ENCODE measurements at regions not wholly inside any gene's neighbourhood (a gene's known extent, or its start where the extent isn't known, plus 50 kb on each side); places are given as distances from the start of the nearest gene placed in this dataset.

DNA sequence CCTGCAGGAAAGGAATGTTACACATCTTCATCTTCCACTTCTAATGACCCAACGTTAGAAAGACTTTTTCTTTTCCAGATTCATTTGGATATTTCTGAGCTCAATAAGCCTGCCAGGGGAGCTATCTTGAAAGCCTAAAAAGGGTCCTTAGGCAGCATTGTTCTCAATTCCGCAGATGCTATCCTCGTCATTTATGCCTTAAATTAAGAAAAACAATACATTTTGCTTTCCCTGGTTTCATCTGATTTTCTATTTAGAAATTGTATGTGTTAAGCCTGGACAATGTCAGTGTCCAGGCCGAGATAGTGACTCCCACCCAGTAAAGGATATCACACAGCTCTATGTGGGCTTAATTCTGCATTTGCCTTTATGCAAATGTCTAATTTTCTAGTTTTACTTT is 721.3 kb downstream of the DIAPH3 start:
- no peak for DNase-seq (ENCODE audit: low read depth)
- no peak for TF ChIP-seq CTCF (IDR thresholded peaks at IDR 0.05; ENCODE audit: control insufficient read depth, extremely low read depth, insufficient read depth)
- no peak overlapping the region for H3K4me3 ChIP-seq (ENCODE audit: low read depth, low read length)

- H3K4me3 ChIP-seq (ENCODE audit: low read depth, low read length): no peak overlapping the region
- DNase-seq (ENCODE audit: low read depth): no peak
- TF ChIP-seq CTCF (IDR thresholded peaks at IDR 0.05; ENCODE audit: control insufficient read depth, extremely low read depth, insufficient read depth): no peak
Measured at GRCh38 chr13:59442944-59443486, 720.7 kb downstream of the DIAPH3 start.

GRCh38 chr13:59444210-59444857 is 719.4 kb downstream of the DIAPH3 start:
- H3K4me3 ChIP-seq (ENCODE audit: low read depth, low read length): no peak overlapping the region
- DNase-seq (ENCODE audit: low read depth): no peak
- no peak for TF ChIP-seq CTCF (IDR thresholded peaks at IDR 0.05; ENCODE audit: control insufficient read depth, extremely low read depth, insufficient read depth)

- DNase-seq (ENCODE audit: low read depth): no peak
- H3K4me3 ChIP-seq (ENCODE audit: low read depth, low read length): no peak overlapping the region
- no peak for TF ChIP-seq CTCF (IDR thresholded peaks at IDR 0.05; ENCODE audit: control insufficient read depth, extremely low read depth, insufficient read depth)
Measured at GRCh38 chr13:59445812-59446211, 717.9 kb downstream of the DIAPH3 start.

DNA sequence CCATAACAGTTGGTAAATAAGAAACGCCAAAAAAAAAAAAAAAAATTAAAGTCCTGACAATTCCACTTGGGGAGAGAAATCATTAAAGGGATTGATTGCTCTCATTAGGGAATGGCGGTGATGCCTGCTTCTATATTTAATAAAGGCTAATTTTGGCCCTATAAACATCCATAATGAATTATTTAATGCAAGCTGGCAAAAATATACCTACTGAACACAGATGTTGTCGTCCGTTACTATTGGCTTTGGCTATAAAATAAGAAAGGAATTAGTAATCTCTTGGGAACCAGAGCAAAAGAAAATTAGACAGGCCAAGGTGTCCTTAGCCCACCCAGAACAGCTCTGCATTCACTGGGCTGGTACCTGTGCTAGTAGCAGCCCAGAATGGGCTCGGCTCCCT is 717.3 kb downstream of the DIAPH3 start:
- no peak for TF ChIP-seq CTCF (IDR thresholded peaks at IDR 0.05; ENCODE audit: control insufficient read depth, extremely low read depth, insufficient read depth)
- H3K4me3 ChIP-seq (ENCODE audit: low read depth, low read length): no peak overlapping the region
- no peak for DNase-seq (ENCODE audit: low read depth)

- H3K4me3 ChIP-seq (ENCODE audit: low read depth, low read length): no peak overlapping the region
- TF ChIP-seq CTCF (IDR thresholded peaks at IDR 0.05; ENCODE audit: control insufficient read depth, extremely low read depth, insufficient read depth): no peak
- no peak for DNase-seq (ENCODE audit: low read depth)
Measured at GRCh38 chr13:59447031-59447430, 716.7 kb downstream of the DIAPH3 start.

All from LNCaP clone FGC (cell line).